HG03565 (cell line): ENCODE measurements at regions not wholly inside any gene's neighbourhood (a gene's known extent, or its start where the extent isn't known, plus 50 kb on each side); places are given as distances from the start of the nearest gene placed in this dataset.

Experiments used
- ATAC-seq: cut with Tn5 transposase; IDR thresholded peaks from one replicate; pipeline ENCODE4 v1.9.1; 2021; ENCODE audit warnings: mild to moderate bottlenecking, moderate library complexity; ENCODE audit not compliant: unreplicated experiment

DNA sequence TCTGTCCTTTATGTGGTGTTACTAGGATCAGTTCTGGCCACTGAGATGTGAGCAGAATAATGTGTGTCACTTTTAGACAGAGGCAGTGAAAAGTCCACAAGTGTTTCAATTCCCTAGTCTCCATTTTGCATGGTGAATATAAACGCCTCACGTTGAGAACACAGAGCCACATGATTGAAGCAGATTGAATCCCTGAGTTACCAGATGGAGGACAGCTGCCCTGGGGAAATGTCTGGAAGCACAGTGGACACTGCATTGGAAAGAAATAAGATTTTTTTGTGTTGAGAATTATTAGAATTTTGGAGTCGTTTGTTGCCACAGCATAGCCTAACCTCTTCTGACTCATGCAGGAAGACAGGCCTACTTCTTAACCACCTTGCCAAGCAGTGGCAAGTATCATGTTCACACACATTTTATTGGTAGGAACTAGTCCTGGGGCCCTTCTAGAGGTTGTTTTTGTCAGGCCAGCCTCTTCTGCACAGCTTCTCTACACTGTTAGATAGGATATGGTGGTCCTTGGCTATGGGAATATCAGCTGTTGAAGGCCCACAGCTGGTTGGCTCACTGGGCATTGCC is 188.6 kb downstream of the TMEM182 start:
- no peak for ATAC-seq

DNA sequence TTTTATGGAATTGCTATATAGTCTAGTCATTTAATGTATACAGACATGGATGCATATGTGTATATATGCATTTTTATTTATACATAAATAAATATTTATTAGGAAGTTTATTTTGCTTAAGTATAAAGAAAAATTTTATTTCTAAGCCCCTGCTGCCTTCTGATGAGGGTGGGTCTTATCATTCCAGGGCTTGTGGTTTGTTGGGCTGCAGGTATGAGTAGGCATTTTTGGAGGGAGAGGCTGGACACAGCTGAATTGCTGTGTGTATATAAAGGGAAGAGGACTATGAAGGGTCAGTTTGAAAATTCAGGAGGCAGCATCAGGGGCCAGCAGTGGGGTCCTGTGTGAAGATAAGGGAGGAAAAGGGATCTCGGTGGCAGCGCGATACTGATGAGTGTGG is 189.4 kb downstream of the TMEM182 start:
- no peak for ATAC-seq

DNA sequence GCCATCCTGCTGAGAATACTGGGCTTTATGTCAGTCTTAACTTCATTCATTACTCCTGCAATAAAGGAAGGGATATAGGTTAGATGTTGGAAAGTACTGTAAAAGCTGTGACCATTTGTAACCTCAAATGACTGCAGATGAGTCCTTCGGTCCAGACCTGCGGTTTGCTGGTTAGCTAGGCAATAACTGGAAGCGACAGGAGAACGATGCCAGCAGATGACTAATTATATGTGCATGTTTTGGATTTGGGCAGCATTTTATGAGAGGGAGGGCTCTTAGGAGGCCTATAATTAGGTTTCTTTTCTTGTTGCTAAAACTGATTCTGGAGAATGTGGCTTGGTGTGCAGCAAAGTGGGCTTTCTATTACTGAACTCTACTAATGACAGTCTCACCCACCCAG is 205.6 kb downstream of the TMEM182 start:
- ATAC-seq = no peak

DNA sequence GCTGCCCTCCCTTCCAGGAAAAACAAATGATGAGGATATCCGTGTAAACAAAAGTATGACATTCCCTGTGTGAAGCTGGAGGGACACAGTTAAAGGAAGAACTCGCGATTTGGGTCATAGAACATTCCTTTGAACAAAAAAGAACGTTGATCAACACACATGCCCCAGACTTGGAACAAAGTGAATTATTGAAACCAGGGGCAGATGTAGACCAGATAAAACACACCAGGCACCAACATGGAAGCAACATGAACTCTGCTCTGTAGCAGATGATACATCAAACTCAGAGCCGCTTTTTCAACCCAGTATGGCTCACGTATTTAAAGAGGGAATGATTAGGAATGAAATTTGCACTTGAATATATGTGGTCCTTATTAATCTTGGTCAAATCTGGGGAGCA is 206.5 kb downstream of the TMEM182 start:
- no peak for ATAC-seq

DNA sequence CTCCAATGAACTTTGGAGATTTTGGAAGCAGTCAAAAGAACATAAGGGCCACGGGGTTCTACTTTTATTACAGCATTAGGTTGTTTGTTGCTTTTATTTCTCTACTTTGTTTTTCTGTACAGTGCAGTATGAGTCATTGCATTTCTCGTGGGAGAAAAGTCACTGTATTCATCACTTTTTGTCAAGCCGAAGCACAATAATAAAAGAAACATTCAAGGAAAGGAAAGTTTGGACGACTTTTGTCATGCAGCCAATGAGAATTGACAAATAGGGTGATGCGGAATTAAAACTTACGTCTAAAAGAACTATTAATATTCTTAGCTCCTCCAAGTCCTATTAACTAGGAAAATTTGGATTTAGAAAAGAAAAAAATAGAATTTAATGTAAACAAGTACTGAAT is 209.9 kb downstream of the TMEM182 start:
- no peak for ATAC-seq

DNA sequence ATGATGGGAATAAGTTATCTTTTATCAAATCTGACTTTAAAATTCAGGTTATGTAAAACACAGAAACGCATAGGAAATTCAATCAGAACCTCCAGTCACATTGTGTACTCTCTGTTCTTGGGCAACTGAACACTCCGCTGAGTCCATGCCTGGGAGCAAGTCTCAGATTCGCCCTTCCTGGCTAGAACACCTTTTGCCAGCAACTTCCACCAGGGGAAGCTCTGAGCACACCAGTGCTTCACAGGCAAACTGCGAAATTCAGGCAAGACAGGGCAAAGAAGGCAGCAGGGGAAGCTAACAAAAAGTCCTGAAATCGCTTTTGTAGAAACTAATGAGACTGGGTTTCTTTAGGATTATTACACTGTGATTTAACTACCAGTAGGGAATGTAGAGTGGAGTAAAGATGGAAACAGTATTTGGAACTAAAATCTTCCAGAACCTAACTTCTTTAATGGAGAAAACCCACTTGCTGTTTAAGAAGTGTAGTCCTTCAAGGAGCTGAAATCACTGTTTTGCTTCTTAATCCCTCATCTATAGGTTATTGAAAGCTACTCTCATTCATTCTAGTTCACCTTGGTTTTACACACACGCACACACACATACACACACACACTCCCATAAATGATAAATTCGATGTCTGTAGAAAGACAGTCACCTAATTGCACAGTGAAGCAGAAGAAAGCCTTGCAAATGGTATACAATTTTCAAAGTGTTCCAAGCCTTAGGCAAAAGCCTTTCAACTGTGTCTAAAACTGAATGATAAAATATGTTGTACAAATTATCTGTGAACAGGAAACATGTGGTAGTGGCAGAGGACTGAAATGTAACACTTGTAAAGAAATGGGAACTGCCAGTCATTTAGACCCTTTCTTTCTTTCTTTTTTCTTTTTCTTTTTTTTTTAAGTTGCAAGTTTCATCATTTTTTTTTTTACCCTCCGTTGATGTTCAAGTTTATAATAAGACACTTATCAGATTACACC is 214.5 kb downstream of the TMEM182 start:
- peak; percentile 70 for ATAC-seq

DNA sequence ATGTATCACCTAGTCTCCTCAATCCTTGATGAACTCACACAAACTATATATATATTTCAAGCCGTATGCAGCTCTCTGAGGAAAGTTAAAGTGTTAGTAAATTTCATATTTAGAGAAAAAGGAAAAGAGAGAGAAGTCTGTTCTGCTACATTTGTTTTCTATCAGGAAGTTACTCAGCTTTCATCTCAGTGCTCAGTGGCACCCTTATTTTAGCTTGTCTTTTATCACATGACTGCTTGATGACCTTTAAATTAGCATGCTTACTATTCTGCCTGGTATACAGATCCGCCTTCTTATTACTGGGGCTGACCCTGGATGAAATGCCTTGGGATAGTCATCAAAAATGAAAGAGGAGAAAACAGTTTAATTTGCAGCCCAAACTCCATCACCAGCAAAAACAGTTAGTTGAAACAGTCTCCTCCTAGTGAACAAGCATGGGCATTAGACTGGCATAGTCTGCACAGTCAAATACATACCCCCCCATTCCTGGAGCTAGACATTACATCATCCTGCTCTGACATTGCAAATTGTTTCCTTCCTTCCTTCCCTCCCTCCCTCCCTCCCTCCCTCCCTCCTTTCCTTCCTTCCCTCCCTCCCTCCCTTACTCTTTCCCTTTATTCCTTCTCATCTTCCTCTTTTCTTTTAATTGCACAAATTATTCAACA is 215.7 kb downstream of the TMEM182 start:
- ATAC-seq = no peak

DNA sequence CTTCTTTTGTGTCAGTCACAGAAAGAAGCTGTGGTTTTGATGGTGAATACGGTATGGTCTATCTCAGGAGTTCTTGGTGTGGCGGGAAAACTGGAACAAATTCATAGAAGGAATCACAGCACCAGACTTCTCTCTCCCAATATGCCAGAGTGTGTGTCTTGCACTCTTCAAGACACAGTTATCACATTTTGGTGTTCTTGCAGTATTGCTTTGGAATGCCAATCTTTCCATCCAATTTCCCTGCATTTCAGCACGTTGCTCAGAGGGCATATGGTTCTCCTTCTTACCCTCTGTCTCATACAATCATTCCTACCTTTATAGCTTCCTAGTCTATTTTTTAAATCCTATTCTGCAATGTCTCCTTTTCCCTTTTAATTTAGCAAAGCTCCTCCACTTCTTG is 216.3 kb downstream of the TMEM182 start:
- no peak for ATAC-seq

DNA sequence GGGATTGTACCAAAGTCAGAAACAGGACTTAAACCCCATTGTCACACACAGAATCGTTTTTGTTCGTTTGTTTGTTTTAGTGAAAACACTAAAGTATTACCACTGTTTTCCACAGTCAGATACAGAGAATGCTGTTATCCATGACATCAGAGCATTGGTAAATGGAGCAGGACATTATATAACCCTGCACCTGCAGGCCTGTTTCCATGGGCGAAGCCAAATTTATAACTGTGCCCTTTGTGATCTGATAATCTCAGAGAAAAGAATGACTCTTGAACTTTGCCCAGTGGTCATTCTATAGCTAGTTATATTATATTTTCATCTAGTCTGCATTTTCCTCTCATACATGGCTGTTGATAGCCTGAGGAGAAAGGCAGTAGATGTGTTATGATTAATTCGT is 217.6 kb downstream of the TMEM182 start:
- no peak for ATAC-seq

DNA sequence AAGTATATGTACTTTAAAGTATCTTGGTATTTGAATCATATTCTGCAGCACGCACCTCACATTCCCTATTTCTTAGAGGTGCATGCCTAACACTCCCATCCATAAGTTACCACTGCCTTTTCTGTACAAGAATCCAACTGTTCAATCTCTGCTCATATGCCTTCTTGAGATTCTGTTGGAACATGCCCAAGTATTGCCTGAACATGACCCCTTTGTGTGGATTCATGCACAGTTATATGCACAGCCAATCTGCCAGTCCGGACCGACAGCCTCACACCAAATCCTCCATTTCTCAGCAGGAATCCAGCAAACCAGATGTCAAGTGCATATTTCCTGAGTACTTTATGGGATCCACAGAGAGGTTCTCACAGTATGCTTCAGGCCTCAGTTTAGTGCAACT is 222.0 kb downstream of the TMEM182 start:
- ATAC-seq = no peak

DNA sequence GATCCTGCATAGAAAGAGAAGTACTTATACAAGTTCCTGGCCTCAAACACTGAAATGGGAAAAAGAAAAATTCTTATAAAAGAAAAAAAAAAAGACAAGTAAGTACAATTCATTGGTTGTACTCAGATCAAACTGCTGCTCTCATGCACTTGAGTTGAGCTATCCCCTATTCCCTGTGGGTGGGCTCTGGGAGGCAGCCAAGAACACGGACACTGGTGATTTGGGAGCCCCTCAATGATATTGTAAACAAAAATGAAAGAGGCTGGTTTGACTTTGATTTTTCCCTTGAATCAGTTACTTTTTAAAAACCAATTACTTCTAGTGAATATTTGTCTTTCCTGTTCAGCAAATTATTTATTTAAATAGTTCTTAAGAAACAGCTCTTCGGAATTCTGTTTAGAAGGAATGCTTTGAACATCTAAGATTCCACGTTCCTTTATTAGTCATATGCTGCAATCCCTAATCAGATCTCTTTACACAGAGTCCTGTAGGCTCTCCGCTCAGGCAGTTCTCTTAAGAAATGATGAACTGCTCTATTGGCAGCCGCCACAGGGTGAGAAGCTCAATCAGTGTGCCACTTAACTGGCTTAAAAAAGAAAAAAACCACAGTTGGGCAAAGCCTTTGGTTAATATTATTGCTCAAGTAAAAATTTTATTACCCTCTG is 225.1 kb downstream of the TMEM182 start:
- ATAC-seq = no peak

DNA sequence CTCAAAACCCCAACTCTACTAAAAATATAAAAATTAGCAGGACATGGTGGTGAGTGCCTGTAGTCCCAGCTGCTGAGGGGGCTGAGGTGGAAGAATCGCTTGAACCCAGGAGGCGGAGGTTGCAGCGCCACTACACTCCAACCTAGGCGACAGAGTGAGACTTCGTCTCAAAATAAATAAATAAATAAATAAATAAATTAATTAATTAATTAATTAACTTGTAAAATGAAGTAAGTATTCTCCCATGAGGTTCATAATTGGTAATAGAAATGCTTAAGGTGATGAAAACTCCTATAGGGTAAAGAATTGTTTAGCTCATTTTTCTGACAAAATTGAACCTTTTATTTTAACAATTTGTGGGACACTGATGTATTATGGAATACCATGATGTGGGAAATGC is 230.8 kb downstream of the TMEM182 start:
- no peak for ATAC-seq

DNA sequence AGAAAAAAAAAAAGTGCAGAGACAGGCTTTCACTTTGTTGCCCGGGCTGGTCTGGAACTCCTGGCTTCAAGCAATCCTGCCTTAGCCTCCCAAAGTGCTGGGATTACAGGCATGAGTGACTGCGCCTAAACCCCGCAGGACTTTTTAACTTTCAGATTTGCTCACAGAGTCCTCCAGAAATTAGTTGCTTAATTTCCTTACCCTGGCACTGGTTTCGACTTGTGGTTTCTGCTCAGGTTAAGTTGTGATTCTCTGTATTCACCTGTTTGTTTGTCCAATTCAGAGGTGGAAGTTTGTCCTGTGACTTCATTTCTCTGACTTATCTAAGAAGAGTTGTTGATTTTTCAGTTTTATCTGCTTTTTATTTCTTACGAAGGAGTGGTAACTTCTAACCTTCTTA is 238.1 kb downstream of the TMEM182 start:
- ATAC-seq = no peak

DNA sequence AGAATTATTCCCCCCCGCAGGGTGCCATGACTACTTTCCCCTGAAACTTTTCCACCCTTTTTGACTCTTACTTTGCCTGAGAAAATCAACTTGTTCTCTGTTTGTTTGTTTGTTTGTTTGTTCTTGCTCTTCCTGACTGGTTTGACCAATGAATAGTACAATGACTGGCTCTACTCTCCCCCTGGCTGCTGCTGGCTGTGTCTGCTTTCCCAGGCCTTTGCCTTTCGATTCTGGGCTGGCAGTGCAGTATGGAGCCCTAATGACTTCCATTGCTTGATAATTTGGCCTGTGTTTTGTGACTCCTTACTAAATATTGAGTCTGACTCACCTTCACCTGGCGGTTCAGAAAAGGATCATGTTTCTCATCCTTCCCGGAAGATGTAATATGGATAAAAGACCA is 241.1 kb downstream of the TMEM182 start:
- ATAC-seq = no peak

DNA sequence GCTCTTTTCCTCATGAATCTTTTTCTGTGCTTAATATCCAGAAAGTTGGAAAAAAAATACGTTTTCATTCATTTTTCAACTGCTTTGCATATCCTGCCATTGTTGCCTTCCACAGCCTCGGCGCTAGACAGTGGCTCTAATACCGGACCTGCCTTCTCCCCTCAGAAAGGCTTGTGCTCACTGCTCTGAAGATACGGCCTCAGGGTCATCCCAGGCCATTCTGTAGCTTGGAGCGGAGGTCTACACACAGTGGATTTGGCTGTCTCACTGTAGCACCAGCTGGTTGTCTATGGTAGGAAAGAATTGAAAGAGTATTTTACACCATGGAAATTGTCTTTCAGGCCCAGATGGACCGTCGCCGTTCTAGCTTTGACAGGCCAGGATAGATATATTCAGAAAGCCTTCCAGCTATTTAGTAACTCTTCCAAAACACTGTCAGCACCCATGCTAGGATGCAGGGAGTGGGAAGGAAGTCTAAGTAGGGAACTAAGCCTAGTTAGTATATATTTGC is 242.0 kb downstream of the TMEM182 start:
- no peak for ATAC-seq

DNA sequence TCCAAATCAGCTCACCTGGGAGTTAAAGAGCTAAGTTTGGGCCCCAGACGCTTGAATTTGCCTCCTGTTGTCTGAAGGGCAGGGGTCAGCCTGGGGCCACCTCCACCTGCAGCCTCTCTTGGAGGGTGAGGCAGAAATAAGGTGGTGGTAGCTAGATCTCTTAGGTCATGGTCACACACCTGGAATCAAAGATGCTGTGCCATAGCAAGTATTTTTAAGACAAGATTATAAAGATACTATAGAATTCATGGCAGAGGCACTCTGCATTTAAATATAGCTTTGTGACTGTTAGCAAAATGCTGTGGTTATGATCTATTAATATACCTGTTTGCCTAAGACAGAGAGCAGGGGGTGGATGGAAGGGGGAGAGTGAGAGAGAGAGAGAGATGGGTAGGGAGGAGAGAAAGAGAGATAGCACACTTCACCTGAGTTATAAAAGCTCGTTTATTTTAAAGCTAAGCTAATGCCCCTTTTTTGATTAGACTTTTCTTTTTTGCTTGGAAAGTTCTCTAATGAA is 242.7 kb downstream of the TMEM182 start:
- ATAC-seq = no peak

DNA sequence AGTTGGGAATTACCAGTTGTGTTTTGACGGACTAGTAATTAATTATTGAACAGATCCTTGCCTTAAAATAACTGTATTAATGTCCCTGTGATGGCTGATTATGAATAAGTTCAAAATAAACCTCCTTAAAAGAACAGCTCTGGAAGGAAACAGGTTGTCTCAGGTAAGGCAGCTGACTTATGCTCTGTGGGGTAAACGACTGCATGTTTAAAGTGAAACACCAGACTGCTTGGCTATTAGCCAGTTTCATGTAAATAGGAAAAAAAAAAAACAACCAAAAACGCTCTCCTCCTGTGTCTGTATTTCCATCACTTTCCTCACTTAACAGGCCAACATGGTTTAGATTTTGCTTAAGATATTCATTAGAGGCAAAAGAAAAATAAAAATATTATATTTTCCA is 243.6 kb downstream of the TMEM182 start:
- ATAC-seq = no peak

DNA sequence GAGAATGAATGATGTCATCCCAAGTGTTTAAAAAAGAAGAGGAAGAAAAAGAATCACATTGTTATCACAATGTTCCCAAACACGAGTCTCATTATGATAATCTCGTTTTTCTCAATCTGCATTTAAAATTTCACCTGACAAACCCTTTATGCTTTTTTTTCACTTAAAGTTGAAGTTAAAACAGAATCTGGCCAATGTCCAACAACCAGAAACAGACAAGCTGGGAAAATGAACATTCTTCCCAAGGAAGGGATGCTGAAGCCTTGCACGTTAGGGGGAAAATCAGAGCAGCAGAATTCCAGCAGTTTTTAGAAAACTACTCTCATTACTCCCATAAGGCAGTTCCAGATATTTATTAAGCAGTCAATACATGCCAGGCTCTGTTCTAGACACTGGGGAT is 245.3 kb downstream of the TMEM182 start:
- ATAC-seq = no peak

DNA sequence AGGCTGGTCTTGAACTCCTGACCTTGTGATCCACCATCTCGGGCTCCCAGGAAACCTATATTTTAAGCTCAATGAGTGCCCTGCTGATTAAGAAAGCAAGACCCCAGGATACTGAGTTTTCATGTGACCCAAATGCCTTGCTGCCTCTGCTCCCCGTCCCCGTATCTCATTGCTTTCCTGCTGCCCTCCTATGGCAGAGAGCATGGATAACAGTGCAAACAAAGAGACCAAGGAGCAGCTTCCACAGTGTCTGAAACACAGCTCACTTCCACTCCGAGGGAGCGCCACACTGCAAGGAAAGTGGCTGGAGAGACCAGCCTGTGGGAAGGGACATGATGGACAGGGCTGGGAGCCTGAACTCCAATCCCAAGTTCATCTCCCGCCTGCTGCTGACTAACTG is 246.8 kb downstream of the TMEM182 start:
- ATAC-seq = no peak

DNA sequence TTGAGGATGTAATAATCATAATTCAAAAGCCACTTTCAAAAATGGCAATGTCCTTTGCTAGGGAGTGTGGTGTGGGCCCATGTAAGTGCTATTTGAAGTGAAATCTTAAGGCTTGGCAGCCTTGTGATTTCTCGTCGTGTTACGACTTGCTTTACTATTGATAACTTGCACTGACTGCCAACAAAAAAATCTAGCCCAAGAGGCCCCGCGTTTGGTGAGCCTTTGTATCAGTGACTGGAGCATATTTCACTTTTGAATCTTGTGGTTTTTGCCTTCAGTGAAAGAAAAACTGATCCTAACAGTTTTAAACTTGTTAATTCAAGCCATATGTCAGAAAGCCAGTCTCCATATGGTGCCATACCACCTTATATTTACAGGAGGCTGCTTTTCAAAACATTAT is 248.0 kb downstream of the TMEM182 start:
- ATAC-seq = no peak

DNA sequence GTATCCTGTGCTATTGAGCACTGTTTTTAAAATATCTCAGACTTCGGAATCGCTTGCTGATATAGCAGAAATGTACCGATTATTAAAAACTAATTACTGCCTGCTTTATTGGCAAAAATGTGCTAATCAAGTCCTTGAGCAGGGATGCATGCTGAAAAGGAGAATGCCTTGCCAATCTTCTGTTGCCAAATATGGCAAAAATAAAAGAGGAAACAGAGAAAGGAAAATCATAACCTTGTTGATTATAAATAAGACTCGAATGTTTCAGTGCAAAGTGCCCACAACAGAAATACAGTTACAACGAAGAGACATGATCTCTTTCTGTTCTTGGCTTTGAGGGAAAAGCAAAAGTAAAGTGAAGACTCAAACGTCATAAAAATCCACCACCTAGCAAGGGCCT is 248.5 kb downstream of the TMEM182 start:
- ATAC-seq = no peak
